ENCODE measurements at regions not wholly inside any gene's neighbourhood (a gene's known extent, or its start where the extent isn't known, plus 50 kb on each side); places are given as distances from the start of the nearest gene placed in this dataset.
"Not testable (repeated sequence)": the region's sequence is repeated elsewhere in the genome, so short reads cannot be mapped to it uniquely, and the experiment has no call there.

- not testable (repeated sequence) for H3K27ac Mint-ChIP-seq (ENCODE audit: unreplicated experiment); H3K9me3 Mint-ChIP-seq (ENCODE audit: unreplicated experiment); H3K4me1 Mint-ChIP-seq (ENCODE audit: unreplicated experiment); H3K36me3 Mint-ChIP-seq (ENCODE audit: unreplicated experiment); H3K4me3 Mint-ChIP-seq (ENCODE audit: unreplicated experiment); DNase-seq (ENCODE audit: extremely low spot score, unreplicated experiment); H3K27me3 Mint-ChIP-seq (ENCODE audit: unreplicated experiment)
These were observed 95.9 kb upstream of the GOLGA6L6 start for GRCh38 chr15:20637499-20637898.

- not testable (repeated sequence) for H3K9me3 Mint-ChIP-seq (ENCODE audit: unreplicated experiment); H3K27ac Mint-ChIP-seq (ENCODE audit: unreplicated experiment); H3K4me3 Mint-ChIP-seq (ENCODE audit: unreplicated experiment)
These were observed 87.9 kb upstream of the GOLGA6L6 start for GRCh38 chr15:20629526-20629925.

GRCh38 chr15:20628538-20628937 is 86.9 kb upstream of the GOLGA6L6 start:
- H3K4me1 Mint-ChIP-seq (ENCODE audit: unreplicated experiment); H3K9me3 Mint-ChIP-seq (ENCODE audit: unreplicated experiment); H3K27ac Mint-ChIP-seq (ENCODE audit: unreplicated experiment); H3K4me3 Mint-ChIP-seq (ENCODE audit: unreplicated experiment); DNase-seq (ENCODE audit: extremely low spot score, unreplicated experiment); H3K36me3 Mint-ChIP-seq (ENCODE audit: unreplicated experiment); H3K27me3 Mint-ChIP-seq (ENCODE audit: unreplicated experiment): not testable (repeated sequence)

More at GRCh38 chr15:20629526-20629925, 87.9 kb upstream of the GOLGA6L6 start:
- H3K27me3 Mint-ChIP-seq (ENCODE audit: unreplicated experiment); H3K36me3 Mint-ChIP-seq (ENCODE audit: unreplicated experiment); H3K4me1 Mint-ChIP-seq (ENCODE audit: unreplicated experiment): not testable (repeated sequence)
- DNase-seq (ENCODE audit: extremely low spot score, unreplicated experiment), result peak; percentile 86

GRCh38 chr15:20625469-20625868 is 83.9 kb upstream of the GOLGA6L6 start:
- not testable (repeated sequence) for H3K36me3 Mint-ChIP-seq (ENCODE audit: unreplicated experiment); H3K4me1 Mint-ChIP-seq (ENCODE audit: unreplicated experiment); DNase-seq (ENCODE audit: extremely low spot score, unreplicated experiment); H3K9me3 Mint-ChIP-seq (ENCODE audit: unreplicated experiment); H3K27ac Mint-ChIP-seq (ENCODE audit: unreplicated experiment); H3K4me3 Mint-ChIP-seq (ENCODE audit: unreplicated experiment); H3K27me3 Mint-ChIP-seq (ENCODE audit: unreplicated experiment)

- peak; percentile 80 for DNase-seq (ENCODE audit: extremely low spot score, unreplicated experiment)
- H3K9me3 Mint-ChIP-seq (ENCODE audit: unreplicated experiment); H3K27me3 Mint-ChIP-seq (ENCODE audit: unreplicated experiment); H3K4me3 Mint-ChIP-seq (ENCODE audit: unreplicated experiment); H3K4me1 Mint-ChIP-seq (ENCODE audit: unreplicated experiment); H3K36me3 Mint-ChIP-seq (ENCODE audit: unreplicated experiment); H3K27ac Mint-ChIP-seq (ENCODE audit: unreplicated experiment): not testable (repeated sequence)
These were observed 82.5 kb upstream of the GOLGA6L6 start for GRCh38 chr15:20624085-20624484.

GRCh38 chr15:20622117-20622516 is 80.5 kb upstream of the GOLGA6L6 start:
- not testable (repeated sequence) for H3K27ac Mint-ChIP-seq (ENCODE audit: unreplicated experiment); DNase-seq (ENCODE audit: extremely low spot score, unreplicated experiment); H3K9me3 Mint-ChIP-seq (ENCODE audit: unreplicated experiment); H3K36me3 Mint-ChIP-seq (ENCODE audit: unreplicated experiment); H3K27me3 Mint-ChIP-seq (ENCODE audit: unreplicated experiment); H3K4me1 Mint-ChIP-seq (ENCODE audit: unreplicated experiment); H3K4me3 Mint-ChIP-seq (ENCODE audit: unreplicated experiment)

GRCh38 chr15:20614549-20614948 is 72.9 kb upstream of the GOLGA6L6 start:
- peak; percentile 32 for DNase-seq (ENCODE audit: extremely low spot score, unreplicated experiment)
- H3K36me3 Mint-ChIP-seq (ENCODE audit: unreplicated experiment); H3K4me1 Mint-ChIP-seq (ENCODE audit: unreplicated experiment); H3K4me3 Mint-ChIP-seq (ENCODE audit: unreplicated experiment); H3K9me3 Mint-ChIP-seq (ENCODE audit: unreplicated experiment); H3K27ac Mint-ChIP-seq (ENCODE audit: unreplicated experiment); H3K27me3 Mint-ChIP-seq (ENCODE audit: unreplicated experiment): not testable (repeated sequence)

GRCh38 chr15:20612796-20613195 is 71.2 kb upstream of the GOLGA6L6 start:
- not testable (repeated sequence) for H3K27me3 Mint-ChIP-seq (ENCODE audit: unreplicated experiment); H3K27ac Mint-ChIP-seq (ENCODE audit: unreplicated experiment); H3K4me1 Mint-ChIP-seq (ENCODE audit: unreplicated experiment); H3K36me3 Mint-ChIP-seq (ENCODE audit: unreplicated experiment); H3K9me3 Mint-ChIP-seq (ENCODE audit: unreplicated experiment); H3K4me3 Mint-ChIP-seq (ENCODE audit: unreplicated experiment)
- peak; percentile 67 for DNase-seq (ENCODE audit: extremely low spot score, unreplicated experiment)

- H3K36me3 Mint-ChIP-seq (ENCODE audit: unreplicated experiment); H3K9me3 Mint-ChIP-seq (ENCODE audit: unreplicated experiment); H3K4me3 Mint-ChIP-seq (ENCODE audit: unreplicated experiment); H3K4me1 Mint-ChIP-seq (ENCODE audit: unreplicated experiment); H3K27ac Mint-ChIP-seq (ENCODE audit: unreplicated experiment); H3K27me3 Mint-ChIP-seq (ENCODE audit: unreplicated experiment): not testable (repeated sequence)
- DNase-seq (ENCODE audit: extremely low spot score, unreplicated experiment), result peak; percentile 84
These were observed 70.8 kb upstream of the GOLGA6L6 start for GRCh38 chr15:20612356-20612755.

- H3K27ac Mint-ChIP-seq (ENCODE audit: unreplicated experiment); H3K4me3 Mint-ChIP-seq (ENCODE audit: unreplicated experiment); H3K36me3 Mint-ChIP-seq (ENCODE audit: unreplicated experiment); H3K4me1 Mint-ChIP-seq (ENCODE audit: unreplicated experiment); H3K27me3 Mint-ChIP-seq (ENCODE audit: unreplicated experiment); H3K9me3 Mint-ChIP-seq (ENCODE audit: unreplicated experiment): not testable (repeated sequence)
- DNase-seq (ENCODE audit: extremely low spot score, unreplicated experiment), result peak; percentile 53
These were observed 70.2 kb upstream of the GOLGA6L6 start for GRCh38 chr15:20611667-20612290.

- peak; percentile 75 for DNase-seq (ENCODE audit: extremely low spot score, unreplicated experiment)
- H3K9me3 Mint-ChIP-seq (ENCODE audit: unreplicated experiment); H3K4me1 Mint-ChIP-seq (ENCODE audit: unreplicated experiment); H3K27ac Mint-ChIP-seq (ENCODE audit: unreplicated experiment); H3K4me3 Mint-ChIP-seq (ENCODE audit: unreplicated experiment); H3K36me3 Mint-ChIP-seq (ENCODE audit: unreplicated experiment); H3K27me3 Mint-ChIP-seq (ENCODE audit: unreplicated experiment): not testable (repeated sequence)
These were observed 66.6 kb upstream of the GOLGA6L6 start for GRCh38 chr15:20608179-20608578.

GRCh38 chr15:20597245-20597644 is 55.6 kb upstream of the GOLGA6L6 start:
- not testable (repeated sequence) for H3K36me3 Mint-ChIP-seq (ENCODE audit: unreplicated experiment); H3K27ac Mint-ChIP-seq (ENCODE audit: unreplicated experiment); H3K4me1 Mint-ChIP-seq (ENCODE audit: unreplicated experiment); H3K9me3 Mint-ChIP-seq (ENCODE audit: unreplicated experiment); H3K27me3 Mint-ChIP-seq (ENCODE audit: unreplicated experiment); H3K4me3 Mint-ChIP-seq (ENCODE audit: unreplicated experiment)
- peak; percentile 64 for DNase-seq (ENCODE audit: extremely low spot score, unreplicated experiment)

- H3K27me3 Mint-ChIP-seq (ENCODE audit: unreplicated experiment); H3K27ac Mint-ChIP-seq (ENCODE audit: unreplicated experiment); H3K4me3 Mint-ChIP-seq (ENCODE audit: unreplicated experiment); H3K4me1 Mint-ChIP-seq (ENCODE audit: unreplicated experiment); DNase-seq (ENCODE audit: extremely low spot score, unreplicated experiment); H3K9me3 Mint-ChIP-seq (ENCODE audit: unreplicated experiment); H3K36me3 Mint-ChIP-seq (ENCODE audit: unreplicated experiment): not testable (repeated sequence)
These were observed 52.6 kb upstream of the GOLGA6L6 start for GRCh38 chr15:20594219-20594618.

Measured in osteocyte (in vitro differentiated cells).